HEK293 (cell line): ENCODE measurements at regions not wholly inside any gene's neighbourhood (a gene's known extent, or its start where the extent isn't known, plus 50 kb on each side); places are given as distances from the start of the nearest gene placed in this dataset.

Experiments
- CTCF ChIA-PET: fragments of 350-600 bp; formaldehyde crosslinking; extraction: SDS; loops from one replicate; lab custom pipeline; 2021; ENCODE audit warnings: antibody characterized with exemption; lab: Yijun Ruan, JAX
- POLR2A ChIA-PET: fragments of 300-600 bp; formaldehyde crosslinking; extraction: SDS; loops from one replicate; lab custom pipeline; 2020; ENCODE audit warnings: antibody characterized with exemption, inconsistent platforms; lab: Yijun Ruan, JAX
- H3K27ac ChIP-seq: fragments of 200-500 bp; sonication (Bioruptor generic); 2 replicates; pipeline ENCODE4 v1.5.1; 2014; ENCODE audit warnings: low read depth, low read length, control low read depth, inconsistent platforms; ENCODE audit errors: extremely low read depth
- H3K36me3 ChIP-seq, 2 experiments: fragments of 200-500 bp in 1 of 2; sonication (Bioruptor generic) in 1 of 2; 1 replicate in 1 of 2; 2 replicates in 1 of 2; pipeline ENCODE4 v1.5.1; 2014 to 2017; ENCODE audit warnings: inconsistent platforms in 2 of 2, low read length in 2 of 2; ENCODE audit not compliant: control insufficient read depth in 2 of 2, insufficient read depth in 1 of 2
- H3K4me1 ChIP-seq: fragments of 200-500 bp; sonication (Bioruptor generic); 2 replicates; pipeline ENCODE4 v1.5.1; 2014; ENCODE audit warnings: mild to moderate bottlenecking, low read length, inconsistent platforms; ENCODE audit not compliant: control insufficient read depth, insufficient read depth
- H3K4me3 ChIP-seq: 2 replicates; pipeline ENCODE4 v1.5.1; 2011; ENCODE audit warnings: low read depth, mild to moderate bottlenecking, control low read depth, low read length, moderate library complexity
- H3K9me3 ChIP-seq: fragments of 200-500 bp; sonication (Bioruptor generic); 2 replicates; pipeline ENCODE4 v1.5.1; 2014; ENCODE audit warnings: low read depth, low read length, inconsistent platforms; ENCODE audit not compliant: control insufficient read depth, insufficient read depth
- GLI4 ChIP-seq: fragments of 450-650 bp; formaldehyde crosslinking; IDR thresholded peaks from 2 replicates; pipeline ENCODE4 v1.5.1; 2016; ENCODE audit warnings: missing biosample characterization, missing genetic modification characterization
- HOXA7 ChIP-seq: sonication (generic); formaldehyde crosslinking; IDR thresholded peaks from 2 replicates; pipeline ENCODE4 v1.8.1; 2022; ENCODE audit warnings: missing genetic modification reagents, borderline replicate concordance
- OSR2 ChIP-seq: fragments of 450-650 bp; formaldehyde crosslinking; IDR thresholded peaks from 2 replicates; pipeline ENCODE4 v1.5.1; 2016; ENCODE audit warnings: missing biosample characterization, missing genetic modification characterization
- SETDB1 ChIP-seq: IDR thresholded peaks from one replicate; pipeline ENCODE4 v1.6.1; 2017; ENCODE audit warnings: mild to moderate bottlenecking, low read length, moderate library complexity, mixed read lengths; ENCODE audit not compliant: insufficient read length
- SP3 ChIP-seq: fragments of 450-650 bp; formaldehyde crosslinking; IDR thresholded peaks from 2 replicates; pipeline ENCODE4 v1.5.1; 2016; ENCODE audit warnings: missing biosample characterization, missing genetic modification characterization
- TCF7L2 ChIP-seq: IDR thresholded peaks from 2 replicates; pipeline ENCODE4 v1.6.1; 2011; ENCODE audit warnings: low read depth, mild to moderate bottlenecking, inconsistent platforms, low read length, moderate library complexity, borderline replicate concordance
- YY1 ChIP-seq: fragments of 450-650 bp; formaldehyde crosslinking; IDR thresholded peaks from 2 replicates; pipeline ENCODE4 v1.5.1; 2018; ENCODE audit warnings: missing biosample characterization, missing genetic modification characterization
- ZBTB20 ChIP-seq: fragments of 450-650 bp; formaldehyde crosslinking; IDR thresholded peaks from 2 replicates; pipeline ENCODE4 v1.5.1; 2016; ENCODE audit warnings: missing biosample characterization, missing genetic modification characterization
- ZEB2 ChIP-seq: fragments of 450-650 bp; formaldehyde crosslinking; IDR thresholded peaks from 2 replicates; pipeline ENCODE4 v1.5.1; 2016; ENCODE audit warnings: missing biosample characterization, missing genetic modification characterization
- ZIC2 ChIP-seq: fragments of 450-650 bp; formaldehyde crosslinking; IDR thresholded peaks from 2 replicates; pipeline ENCODE4 v1.5.1; 2016; ENCODE audit warnings: missing biosample characterization, missing genetic modification characterization
- ZNF121 ChIP-seq: fragments of 450-650 bp; formaldehyde crosslinking; IDR thresholded peaks from 2 replicates; pipeline ENCODE4 v1.5.1; 2016; ENCODE audit warnings: missing biosample characterization, missing genetic modification characterization
- ZNF132 ChIP-seq: fragments of 450-650 bp; formaldehyde crosslinking; IDR thresholded peaks from 2 replicates; pipeline ENCODE4 v1.5.1; 2017; ENCODE audit warnings: missing biosample characterization, missing genetic modification characterization, borderline replicate concordance
- ZNF148 ChIP-seq: fragments of 450-650 bp; formaldehyde crosslinking; IDR thresholded peaks from 2 replicates; pipeline ENCODE4 v1.5.0; 2017; ENCODE audit warnings: missing biosample characterization, missing genetic modification characterization, borderline replicate concordance
- ZNF184 ChIP-seq: fragments of 450-650 bp; IDR thresholded peaks from 2 replicates; pipeline ENCODE4 v1.5.1; 2018; ENCODE audit warnings: missing biosample characterization, mild to moderate bottlenecking, missing genetic modification characterization
- ZNF214 ChIP-seq: fragments of 450-650 bp; formaldehyde crosslinking; IDR thresholded peaks from 2 replicates; pipeline ENCODE4 v1.5.1; 2017; ENCODE audit warnings: missing biosample characterization, mild to moderate bottlenecking, missing genetic modification characterization, borderline replicate concordance
- ZNF266 ChIP-seq: fragments of 450-650 bp; formaldehyde crosslinking; IDR thresholded peaks from 2 replicates; pipeline ENCODE4 v1.5.1; 2016; ENCODE audit warnings: missing biosample characterization, missing genetic modification characterization, low read depth
- ZNF274 ChIP-seq, 2 experiments: fragments of 200-500 bp in 1 of 2; fragments of 450-650 bp in 1 of 2; sonication (Bioruptor generic) in 1 of 2; formaldehyde crosslinking in 1 of 2; IDR thresholded peaks; 2 replicates each; pipeline versions ENCODE4 v1.5.1 to v1.6.1; 2014 to 2016; ENCODE audit warnings: borderline replicate concordance in 1 of 2, inconsistent platforms in 1 of 2, low read length in 1 of 2, missing biosample characterization in 1 of 2, missing genetic modification characterization in 1 of 2
- ZNF488 ChIP-seq: fragments of 450-650 bp; formaldehyde crosslinking; IDR thresholded peaks from 2 replicates; pipeline ENCODE4 v1.5.1; 2016; ENCODE audit warnings: missing biosample characterization, missing genetic modification characterization
- ZNF501 ChIP-seq: fragments of 450-650 bp; formaldehyde crosslinking; IDR thresholded peaks from 2 replicates; pipeline ENCODE4 v1.5.1; 2016; ENCODE audit warnings: missing biosample characterization, missing genetic modification characterization
- ZNF510 ChIP-seq: fragments of 450-650 bp; formaldehyde crosslinking; IDR thresholded peaks from 2 replicates; pipeline ENCODE4 v1.5.1; 2018; ENCODE audit warnings: mild to moderate bottlenecking, missing genetic modification characterization, missing biosample characterization; ENCODE audit not compliant: insufficient replicate concordance
- ZNF544 ChIP-seq: fragments of 450-650 bp; formaldehyde crosslinking; IDR thresholded peaks from 2 replicates; pipeline ENCODE4 v1.5.0; 2017; ENCODE audit warnings: missing biosample characterization, missing genetic modification characterization
- ZNF670 ChIP-seq: fragments of 450-650 bp; formaldehyde crosslinking; IDR thresholded peaks from 2 replicates; pipeline ENCODE4 v1.5.1; 2016; ENCODE audit warnings: missing biosample characterization, missing genetic modification characterization, low read depth
- ZNF677 ChIP-seq: fragments of 450-650 bp; IDR thresholded peaks from 2 replicates; pipeline ENCODE4 v1.5.0; 2018; ENCODE audit warnings: missing biosample characterization, mild to moderate bottlenecking, missing genetic modification characterization, moderate library complexity
- ZNF707 ChIP-seq: fragments of 450-650 bp; formaldehyde crosslinking; IDR thresholded peaks from 2 replicates; pipeline ENCODE4 v1.5.1; 2016; ENCODE audit warnings: missing biosample characterization, missing genetic modification characterization
- ZNF76 ChIP-seq: fragments of 450-650 bp; formaldehyde crosslinking; IDR thresholded peaks from 2 replicates; pipeline ENCODE4; 2016; ENCODE audit warnings: low read depth, missing biosample characterization, missing genetic modification characterization, borderline replicate concordance
- ZNF843 ChIP-seq: fragments of 450-650 bp; formaldehyde crosslinking; IDR thresholded peaks from 2 replicates; pipeline ENCODE4 v1.5.1; 2016; ENCODE audit warnings: missing biosample characterization, missing genetic modification characterization
- ZSCAN5A ChIP-seq: fragments of 450-650 bp; formaldehyde crosslinking; IDR thresholded peaks from 2 replicates; pipeline ENCODE4 v1.5.1; 2016; ENCODE audit warnings: missing biosample characterization, missing genetic modification characterization

GRCh38 chr16:85988306-85988705 is 89.3 kb downstream of the IRF8 start:
- POLR2A ChIA-PET, result no interaction called here
- H3K4me1 ChIP-seq, result peaks cover 3% of the 10 kb centered on the region; the same call in 1 of the 2 replicates
- no peaks in the 10 kb centered on the region for H3K9me3 ChIP-seq
- no peak for TF ChIP-seq ZNF148 (tag by site-specific recombination)
- TF ChIP-seq ZEB2 (tag by site-specific recombination), result no peak
- no peak for TF ChIP-seq ZNF544 (tag by site-specific recombination)
- no peak for TF ChIP-seq ZNF843 (tag by site-specific recombination)
- TF ChIP-seq SP3 (tag by site-specific recombination), result no peak
- no peak for TF ChIP-seq ZNF274 (IDR thresholded peaks at IDR 0.05; ENCODE audit: low read length)
- no peak for TF ChIP-seq ZNF274 (tag by site-specific recombination; IDR thresholded peaks at IDR 0.05; ENCODE audit: borderline replicate concordance)
- no peak for TF ChIP-seq ZSCAN5A (tag by site-specific recombination)
- TF ChIP-seq ZNF76 (tag by site-specific recombination), result no peak
- TF ChIP-seq ZBTB20, result no peak
- no peak for TF ChIP-seq ZNF488
- TF ChIP-seq OSR2 (tag by site-specific recombination), result no peak
- no peak for TF ChIP-seq ZNF670
- TF ChIP-seq HOXA7 (CRISPR knock-in tag), result no peak
- TF ChIP-seq GLI4 (tag by site-specific recombination), result no peak
- TF ChIP-seq YY1 (tag by site-specific recombination), result no peak
- TF ChIP-seq ZNF121 (tag by site-specific recombination), result no peak
- H3K36me3 ChIP-seq, result no peaks in the 10 kb centered on the region
- H3K27ac ChIP-seq, result no peak overlapping the region
- CTCF ChIA-PET, result interaction anchor here (0.7 to 16.0 kb wide), 6 partner anchors 119 to 190 kb away, joined by 3 to 292 read pairs (median 4); no protein-coding TSS in a partner anchor
- H3K4me3 ChIP-seq, result no peak overlapping the region

- no peak overlapping the region for H3K27ac ChIP-seq
- CTCF ChIA-PET, result interaction anchor here (0.7 to 16.0 kb wide), 7 partner anchors 24 to 528 kb away, joined by 3 to 292 read pairs (median 3); no protein-coding TSS in a partner anchor
- no peak overlapping the region for H3K4me3 ChIP-seq
- no peaks in the 10 kb centered on the region for H3K9me3 ChIP-seq
- POLR2A ChIA-PET, result no interaction called here
- no peaks in the 10 kb centered on the region for H3K36me3 ChIP-seq
- H3K4me1 ChIP-seq, result peaks cover 3% of the 10 kb centered on the region; the same call in 1 of the 2 replicates
- TF ChIP-seq ZNF214 (tag by site-specific recombination) (no peak), ZNF677 (tag by site-specific recombination) (no peak), TCF7L2 (no peak), ZNF184 (tag by site-specific recombination) (no peak), HOXA7 (CRISPR knock-in tag) (no peak), SETDB1 (no peak), ZNF266 (tag by site-specific recombination) (no peak), ZNF707 (tag by site-specific recombination) (no peak), ZIC2 (tag by site-specific recombination) (no peak), ZNF132 (tag by site-specific recombination) (no peak), ZNF501 (no peak), ZNF510 (tag by site-specific recombination) (no peak)
Measured at GRCh38 chr16:85988723-85989313, 89.9 kb downstream of the IRF8 start.
